Calu3 (cell line): ENCODE measurements at regions not wholly inside any gene's neighbourhood (a gene's known extent, or its start where the extent isn't known, plus 50 kb on each side); places are given as distances from the start of the nearest gene placed in this dataset.

Experiments used
- BruUV-seq: library from RNA; stranded (reverse); fragments of 400-500 nt; replicated peaks from 2 replicates; lab custom pipeline; 2021; lab: Mats Ljungman, UMichigan
- CTCF ChIA-PET: fragments of 300-600 bp; sonication (Branson Sonifier 250); formaldehyde crosslinking; loops from one replicate; lab custom pipeline; 2022; ENCODE audit warnings: antibody characterized with exemption; lab: Charles Lee
- DNase-seq: peaks from one replicate; pipeline ENCODE4 v3.0.0; 2022
- H3K27ac Mint-ChIP-seq: one replicate; pipeline ENCODE4 v1.8.0; 2022; ENCODE audit warnings: mixed read lengths; ENCODE audit not compliant: unreplicated experiment
- H3K27me3 Mint-ChIP-seq: one replicate; pipeline ENCODE4 v1.8.0; 2022; ENCODE audit warnings: mixed read lengths; ENCODE audit not compliant: unreplicated experiment
- H3K36me3 Mint-ChIP-seq: one replicate; pipeline ENCODE4 v1.8.0; 2022; ENCODE audit warnings: mild to moderate bottlenecking, moderate library complexity, mixed read lengths; ENCODE audit not compliant: insufficient read depth, unreplicated experiment
- H3K4me1 Mint-ChIP-seq: one replicate; pipeline ENCODE4 v1.8.0; 2022; ENCODE audit warnings: mild to moderate bottlenecking, low read depth, mixed read lengths; ENCODE audit not compliant: unreplicated experiment
- H3K4me3 Mint-ChIP-seq: one replicate; pipeline ENCODE4 v1.8.0; 2022; ENCODE audit warnings: mild to moderate bottlenecking, low read depth, moderate library complexity, mixed read lengths; ENCODE audit not compliant: unreplicated experiment
- H3K9me3 Mint-ChIP-seq: one replicate; pipeline ENCODE4 v1.8.0; 2022; ENCODE audit warnings: low read depth, mixed read lengths; ENCODE audit not compliant: unreplicated experiment
- CTCF ChIP-seq: fragments of 200-600 bp; IDR thresholded peaks from one replicate; pipeline ENCODE4 v1.8.0; 2022; ENCODE audit warnings: antibody characterized with exemption; ENCODE audit not compliant: unreplicated experiment
- intact Hi-C: fragments of 100-400 bp; cut with micrococcal nuclease; formaldehyde crosslinking; loops from one replicate; pipeline ENCODE4 v1.10.0; 2022; ENCODE audit not compliant: unreplicated experiment

- no peak overlapping the region for H3K27ac Mint-ChIP-seq
- no peaks in the 10 kb centered on the region for H3K4me1 Mint-ChIP-seq
- BruUV-seq = no TSS peak
- no peaks in the 10 kb centered on the region for H3K9me3 Mint-ChIP-seq
- no peak overlapping the region for H3K4me3 Mint-ChIP-seq
- CTCF ChIA-PET = no interaction called here
- TF ChIP-seq CTCF = no peak
- no peak for DNase-seq
- intact Hi-C loops = no loop called here
- peaks cover 6% of the 10 kb centered on the region for H3K36me3 Mint-ChIP-seq
- no peaks in the 10 kb centered on the region for H3K27me3 Mint-ChIP-seq
Observed at GRCh38 chr6:102853249-102853955, 1459.9 kb downstream of the GRIK2 start.

- H3K36me3 Mint-ChIP-seq = peaks cover 6% of the 10 kb centered on the region
- no peaks in the 10 kb centered on the region for H3K9me3 Mint-ChIP-seq
- DNase-seq = no peak
- intact Hi-C loops = no loop called here
- H3K27ac Mint-ChIP-seq = no peak overlapping the region
- H3K4me3 Mint-ChIP-seq = no peak overlapping the region
- no TSS peak for BruUV-seq
- CTCF ChIA-PET = interaction anchor here (0.7 kb wide), 1 partner anchor 947 kb away, joined by 3 read pairs; no protein-coding TSS in a partner anchor
- H3K4me1 Mint-ChIP-seq = no peaks in the 10 kb centered on the region
- no peak for TF ChIP-seq CTCF
- H3K27me3 Mint-ChIP-seq = no peaks in the 10 kb centered on the region
Observed at GRCh38 chr6:102848796-102849195, 1455.3 kb downstream of the GRIK2 start.

- intact Hi-C loops = no loop called here
- H3K4me1 Mint-ChIP-seq = no peaks in the 10 kb centered on the region
- TF ChIP-seq CTCF = no peak
- no peaks in the 10 kb centered on the region for H3K9me3 Mint-ChIP-seq
- no peaks in the 10 kb centered on the region for H3K27me3 Mint-ChIP-seq
- CTCF ChIA-PET = interaction anchor here (0.7 kb wide), 1 partner anchor 947 kb away, joined by 3 read pairs; no protein-coding TSS in a partner anchor
- no peak overlapping the region for H3K27ac Mint-ChIP-seq
- no peak overlapping the region for H3K4me3 Mint-ChIP-seq
- no TSS peak for BruUV-seq
- DNase-seq = no peak
- H3K36me3 Mint-ChIP-seq = peaks cover 6% of the 10 kb centered on the region
Observed at GRCh38 chr6:102848210-102848609, 1454.7 kb downstream of the GRIK2 start.

GRCh38 chr6:102841060-102841459 lies 1447.6 kb downstream of the GRIK2 start:
- no peak for DNase-seq
- Mint-ChIP-seq H3K4me1 (no peaks in the 10 kb centered on the region), H3K27me3 (no peaks in the 10 kb centered on the region), H3K27ac (no peak overlapping the region), H3K4me3 (no peak overlapping the region), H3K36me3 (no peaks in the 10 kb centered on the region), H3K9me3 (peaks cover 2% of the 10 kb centered on the region)
- no TSS peak for BruUV-seq
- CTCF ChIA-PET = no interaction called here
- TF ChIP-seq CTCF = no peak
- intact Hi-C loops = no loop called here
